PC-3 (cell line): ENCODE measurements at regions not wholly inside any gene's neighbourhood (a gene's known extent, or its start where the extent isn't known, plus 50 kb on each side); places are given as distances from the start of the nearest gene placed in this dataset.

Experiments used
- ATAC-seq: fragments of 200-7000 bp; cut with Tn5 transposase; 2 replicates; pipeline ENCODE4 v1.9.1; 2020; ENCODE audit warnings: mild to moderate bottlenecking, moderate library complexity
- BruUV-seq: library from RNA; stranded (reverse); fragments of 400-500 nt; replicated peaks from 2 replicates; lab custom pipeline; 2021; lab: Mats Ljungman, UMichigan
- CTCF ChIA-PET: fragments of 300-600 bp; sonication (Branson Sonifier 250); formaldehyde crosslinking; loops from one replicate; lab custom pipeline; 2022; ENCODE audit warnings: antibody characterized with exemption; lab: Charles Lee
- POLR2A ChIA-PET: fragments of 300-600 bp; sonication (Branson Sonifier 250); formaldehyde crosslinking; loops from one replicate; lab custom pipeline; 2022; ENCODE audit warnings: antibody characterized with exemption; ENCODE audit not compliant: unreplicated experiment; lab: Charles Lee
- DNase-seq: peaks from one replicate; pipeline ENCODE4 v3.0.0-alpha.2; 2015
- H2AFZ ChIP-seq: fragments of 300-600 bp; sonication (generic); 2 replicates; pipeline ENCODE4 v1.6.0; 2016; ENCODE audit warnings: antibody characterized with exemption, low read length
- H3F3A ChIP-seq: fragments of 300-600 bp; sonication (generic); one replicate; pipeline ENCODE4 v1.6.0; 2017; ENCODE audit warnings: antibody characterized with exemption, low read length, control low read depth, mild to moderate bottlenecking; ENCODE audit not compliant: unreplicated experiment
- H3K27ac ChIP-seq: fragments of 300-600 bp; sonication (generic); 2 replicates; pipeline ENCODE4 v1.5.1; 2016; ENCODE audit warnings: mild to moderate bottlenecking, low read length
- H3K27me3 ChIP-seq: fragments of 300-600 bp; sonication (generic); 2 replicates; pipeline ENCODE4 v1.6.1; 2016; ENCODE audit warnings: low read length, mixed read lengths
- H3K36me3 ChIP-seq: fragments of 300-600 bp; sonication (generic); 2 replicates; pipeline ENCODE4 v1.6.1; 2016; ENCODE audit warnings: low read depth, mixed run types, low read length, mixed read lengths
- H3K4me1 ChIP-seq: fragments of 300-600 bp; sonication (generic); 2 replicates; pipeline ENCODE4 v1.5.1; 2016; ENCODE audit warnings: low read length; ENCODE audit not compliant: insufficient read depth
- H3K4me2 ChIP-seq: fragments of 300-600 bp; sonication (generic); 2 replicates; pipeline ENCODE4 v1.6.0; 2016; ENCODE audit warnings: low read length
- H3K4me3 ChIP-seq: fragments of 300-600 bp; sonication (generic); 2 replicates; pipeline ENCODE4 v1.5.1; 2016; ENCODE audit warnings: mild to moderate bottlenecking, low read length, mixed read lengths
- H3K79me2 ChIP-seq: fragments of 300-600 bp; sonication (generic); 2 replicates; pipeline ENCODE4 v1.6.1; 2017; ENCODE audit warnings: low read length, mixed read lengths
- H3K9ac ChIP-seq: fragments of 300-600 bp; sonication (generic); 2 replicates; pipeline ENCODE4 v1.6.0; 2016; ENCODE audit warnings: mild to moderate bottlenecking, low read length
- H3K9me2 ChIP-seq: fragments of 300-600 bp; sonication (generic); replicated peaks from 2 replicates; pipeline ENCODE4 v1.6.1; 2016; ENCODE audit warnings: mixed run types, low read length, mixed read lengths
- H3K9me3 ChIP-seq: fragments of 300-600 bp; sonication (generic); 2 replicates; pipeline ENCODE4 v1.6.1; 2016; ENCODE audit warnings: low read length, mixed read lengths
- H4K20me1 ChIP-seq: fragments of 300-600 bp; sonication (generic); 2 replicates; pipeline ENCODE4 v1.6.1; 2016; ENCODE audit warnings: low read length, mixed read lengths
- EZH2 ChIP-seq: fragments of 300-600 bp; sonication (generic); IDR thresholded peaks from one replicate; pipeline ENCODE4 v1.6.1; 2017; ENCODE audit warnings: antibody characterized with exemption, mild to moderate bottlenecking, low read length; ENCODE audit not compliant: unreplicated experiment
- EZH2phosphoT487 ChIP-seq: fragments of 300-600 bp; sonication (generic); IDR thresholded peaks from 2 replicates; pipeline ENCODE4 v1.6.1; 2018; ENCODE audit warnings: mild to moderate bottlenecking, antibody characterized with exemption, low read length, borderline replicate concordance
- intact Hi-C: fragments of 100-400 bp; cut with micrococcal nuclease; formaldehyde crosslinking; loops from 2 replicates; pipeline ENCODE4 v1.9.0; 2023
- TF ChIP-seq, protein P1 (sequence below): fragments of 300-600 bp; sonication (generic); conservative IDR thresholded peaks from 2 replicates; pipeline ENCODE4 v1.5.1; 2017; ENCODE audit warnings: antibody characterized with exemption, low read depth, mild to moderate bottlenecking, low read length

DNA sequence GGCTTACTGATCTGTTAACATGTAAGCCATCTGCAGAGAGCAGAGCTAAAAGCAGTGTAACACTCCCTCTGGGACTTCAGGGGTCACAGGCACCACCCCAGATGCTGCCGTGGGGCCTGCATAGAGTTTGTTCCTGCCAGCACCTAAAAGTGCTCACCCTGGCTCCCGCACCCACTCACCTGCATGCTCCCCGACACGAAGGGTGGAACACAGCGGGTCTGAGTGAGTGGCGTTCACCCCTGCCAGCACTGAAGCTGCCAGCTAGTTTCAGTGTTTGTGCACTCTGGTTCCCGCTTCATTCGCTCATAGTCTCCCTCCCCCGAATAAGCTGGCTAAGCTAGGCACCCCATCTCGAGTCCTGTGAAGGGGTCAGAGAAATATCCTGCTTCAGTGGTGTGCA lies 1681.0 kb downstream of the NCAM2 start:
- Histone ChIP-seq H3K27me3 (no peaks in the 10 kb centered on the region), H3K36me3 (no peaks in the 10 kb centered on the region), H3K4me2 (no peak overlapping the region), H3K4me1 (no peaks in the 10 kb centered on the region), H4K20me1 (no peaks in the 10 kb centered on the region), H2AFZ (peak overlapping the region; percentile 9; the same call in 1 of the 2 replicates), H3K4me3 (no peak overlapping the region), H3K27ac (no peak overlapping the region), H3K9me3 (no peaks in the 10 kb centered on the region), H3F3A (no peaks in the 10 kb centered on the region), H3K79me2 (no peaks in the 10 kb centered on the region), H3K9me2 (no peaks in the 10 kb centered on the region), H3K9ac (no peak overlapping the region)
- no TSS peak for BruUV-seq
- DNase-seq (no peak), ATAC-seq (no peak)
- POLR2A ChIA-PET, result no interaction called here
- intact Hi-C loops, result no loop called here
- CTCF ChIA-PET, result no interaction called here
- no peak for TF ChIP-seq EZH2phosphoT487
- TF ChIP-seq, protein P1, sequence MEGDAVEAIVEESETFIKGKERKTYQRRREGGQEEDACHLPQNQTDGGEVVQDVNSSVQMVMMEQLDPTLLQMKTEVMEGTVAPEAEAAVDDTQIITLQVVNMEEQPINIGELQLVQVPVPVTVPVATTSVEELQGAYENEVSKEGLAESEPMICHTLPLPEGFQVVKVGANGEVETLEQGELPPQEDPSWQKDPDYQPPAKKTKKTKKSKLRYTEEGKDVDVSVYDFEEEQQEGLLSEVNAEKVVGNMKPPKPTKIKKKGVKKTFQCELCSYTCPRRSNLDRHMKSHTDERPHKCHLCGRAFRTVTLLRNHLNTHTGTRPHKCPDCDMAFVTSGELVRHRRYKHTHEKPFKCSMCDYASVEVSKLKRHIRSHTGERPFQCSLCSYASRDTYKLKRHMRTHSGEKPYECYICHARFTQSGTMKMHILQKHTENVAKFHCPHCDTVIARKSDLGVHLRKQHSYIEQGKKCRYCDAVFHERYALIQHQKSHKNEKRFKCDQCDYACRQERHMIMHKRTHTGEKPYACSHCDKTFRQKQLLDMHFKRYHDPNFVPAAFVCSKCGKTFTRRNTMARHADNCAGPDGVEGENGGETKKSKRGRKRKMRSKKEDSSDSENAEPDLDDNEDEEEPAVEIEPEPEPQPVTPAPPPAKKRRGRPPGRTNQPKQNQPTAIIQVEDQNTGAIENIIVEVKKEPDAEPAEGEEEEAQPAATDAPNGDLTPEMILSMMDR, result no peak
- no peak for TF ChIP-seq EZH2

DNA sequence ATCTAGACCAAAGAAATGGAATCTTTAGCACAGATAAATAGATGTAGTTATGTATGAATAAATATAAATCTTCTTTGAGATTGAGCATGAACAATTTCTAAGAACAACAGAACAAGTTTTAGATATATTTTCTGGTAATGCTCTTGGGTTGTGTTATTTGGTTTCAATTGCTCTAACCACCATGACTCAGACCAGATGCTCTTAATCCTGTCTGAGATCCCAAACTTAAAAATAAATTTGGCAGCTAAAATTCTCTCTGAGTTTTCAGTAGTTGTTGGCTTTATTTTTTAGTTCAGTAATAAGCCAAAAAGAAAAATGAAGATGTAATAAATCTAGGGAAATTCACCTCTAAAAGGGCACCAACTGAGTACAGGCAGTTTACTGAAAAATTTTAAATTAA lies 1693.4 kb downstream of the NCAM2 start:
- DNase-seq (no peak), ATAC-seq (no peak)
- BruUV-seq, result no TSS peak
- H3K9me3 ChIP-seq, result 0 out of 2 replicates have a peak, but pooled peaks cover 6% of the 10 kb centered on the region
- H3K4me3 ChIP-seq, result no peak overlapping the region
- H4K20me1 ChIP-seq, result no peaks in the 10 kb centered on the region
- no peaks in the 10 kb centered on the region for H3K9me2 ChIP-seq
- no peaks in the 10 kb centered on the region for H3K27me3 ChIP-seq
- TF ChIP-seq EZH2phosphoT487 (no peak), EZH2 (no peak)
- TF ChIP-seq, protein P1, result no peak
- ChIA-PET CTCF (no interaction called here), POLR2A (no interaction called here)
- H3K79me2 ChIP-seq, result no peaks in the 10 kb centered on the region
- H3K4me1 ChIP-seq, result no peaks in the 10 kb centered on the region
- H3K9ac ChIP-seq, result no peak overlapping the region
- no peak overlapping the region for H3K27ac ChIP-seq
- no peak overlapping the region for H2AFZ ChIP-seq
- no peaks in the 10 kb centered on the region for H3K36me3 ChIP-seq
- no peaks in the 10 kb centered on the region for H3F3A ChIP-seq
- no peak overlapping the region for H3K4me2 ChIP-seq
- intact Hi-C loops, result no loop called here

DNA sequence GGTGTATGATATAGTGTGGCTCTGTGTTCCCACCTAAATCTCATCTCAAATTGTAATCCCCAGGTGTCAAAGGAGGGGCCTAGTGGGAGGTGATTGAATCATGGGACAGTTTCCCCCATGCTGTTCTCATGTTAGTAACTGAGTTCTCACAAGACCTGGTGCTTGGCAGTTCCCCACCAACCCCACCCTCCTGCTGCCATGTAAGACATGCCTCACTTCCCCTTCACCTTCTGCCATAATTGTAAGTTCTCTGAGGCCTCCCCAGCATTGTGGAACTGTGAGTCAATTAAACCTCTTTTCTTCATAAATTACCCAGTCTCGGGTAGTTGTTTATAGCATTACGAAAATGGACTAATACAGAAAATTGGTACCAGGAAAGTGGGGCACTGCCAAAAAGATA lies 1705.3 kb downstream of the NCAM2 start:
- Histone ChIP-seq H3K4me2 (no peak overlapping the region), H3K4me3 (no peak overlapping the region), H3K9me2 (no peaks in the 10 kb centered on the region), H3F3A (no peaks in the 10 kb centered on the region), H3K27ac (no peak overlapping the region), H3K27me3 (no peaks in the 10 kb centered on the region), H2AFZ (no peak overlapping the region), H3K36me3 (no peaks in the 10 kb centered on the region), H3K4me1 (no peaks in the 10 kb centered on the region), H3K9me3 (no peaks in the 10 kb centered on the region), H3K9ac (no peak overlapping the region), H3K79me2 (no peaks in the 10 kb centered on the region), H4K20me1 (no peaks in the 10 kb centered on the region)
- CTCF ChIA-PET, result no interaction called here
- DNase-seq, result no peak
- POLR2A ChIA-PET, result no interaction called here
- ATAC-seq, result no peak
- TF ChIP-seq EZH2 (no peak), EZH2phosphoT487 (no peak)
- TF ChIP-seq, protein P1, result no peak
- no TSS peak for BruUV-seq
- intact Hi-C loops, result no loop called here
